ENCODE measurements at regions not wholly inside any gene's neighbourhood (a gene's known extent, or its start where the extent isn't known, plus 50 kb on each side); places are given as distances from the start of the nearest gene placed in this dataset.

GRCh38 chr13:73268306-73268705, 209.5 kb downstream of the KLF5 start:
- no peak for TF ChIP-seq CTCF (IDR thresholded peaks at IDR 0.05; ENCODE audit: insufficient read depth, low read length, missing control alignments)
- no peak for DNase-seq (ENCODE audit: low read depth, low spot score)
- CTCF ChIA-PET, result interaction anchor here (1.6 kb wide), 1 partner anchor 21 kb away, joined by 3 read pairs; no protein-coding TSS in a partner anchor
- POLR2A ChIA-PET, result interaction anchor here (0.6 kb wide), 1 partner anchor 194 kb away, joined by 3 read pairs; no protein-coding TSS in a partner anchor
- H3K4me3 ChIP-seq (ENCODE audit: low read depth, low read length), result no peak overlapping the region

GRCh38 chr13:73266640-73267180, 207.9 kb downstream of the KLF5 start:
- TF ChIP-seq CTCF (IDR thresholded peaks at IDR 0.05; ENCODE audit: insufficient read depth, low read length, missing control alignments), result no peak
- H3K4me3 ChIP-seq (ENCODE audit: low read depth, low read length), result no peak overlapping the region
- POLR2A ChIA-PET, result no interaction called here
- DNase-seq (ENCODE audit: low read depth, low spot score), result no peak
- CTCF ChIA-PET, result interaction anchor here (0.6 kb wide), 1 partner anchor 458 kb away, joined by 3 read pairs; no protein-coding TSS in a partner anchor

GRCh38 chr13:73262862-73263627, 204.2 kb downstream of the KLF5 start:
- CTCF ChIA-PET, result no interaction called here
- POLR2A ChIA-PET, result no interaction called here
- DNase-seq (ENCODE audit: low read depth, low spot score), result no peak

DNA sequence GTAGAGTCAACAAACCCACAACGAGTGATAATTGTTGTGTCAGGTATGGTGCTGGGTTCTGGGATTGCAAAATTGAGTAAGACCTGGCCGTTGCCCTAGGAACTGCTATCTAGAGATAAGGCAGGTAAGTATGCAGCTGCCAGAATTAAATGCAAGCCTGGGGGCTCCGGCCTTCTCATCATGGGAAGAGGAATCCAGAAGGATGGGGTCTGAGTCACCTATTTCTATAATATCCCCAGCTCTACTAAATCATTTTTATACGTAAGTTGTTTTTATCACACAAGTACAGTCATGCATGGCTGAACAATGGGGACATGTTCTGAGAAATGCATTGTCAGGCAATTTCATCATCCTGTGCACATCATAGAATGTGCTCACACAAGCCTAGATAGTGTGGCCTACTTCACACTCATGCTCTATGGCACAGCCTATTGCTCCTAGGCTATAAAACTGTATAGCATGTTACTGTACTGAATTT, 203.0 kb downstream of the KLF5 start:
- no peak overlapping the region for H3K4me3 ChIP-seq (ENCODE audit: low read depth, low read length)
- DNase-seq (ENCODE audit: low read depth, low spot score), result no peak
- ChIA-PET CTCF (no interaction called here), POLR2A (no interaction called here)
- no peak for TF ChIP-seq CTCF (IDR thresholded peaks at IDR 0.05; ENCODE audit: insufficient read depth, low read length, missing control alignments)

More at GRCh38 chr13:73262862-73263627, 204.2 kb downstream of the KLF5 start:
- no peak for TF ChIP-seq CTCF (IDR thresholded peaks at IDR 0.05; ENCODE audit: insufficient read depth, low read length, missing control alignments)
- no peak overlapping the region for H3K4me3 ChIP-seq (ENCODE audit: low read depth, low read length)

DNA sequence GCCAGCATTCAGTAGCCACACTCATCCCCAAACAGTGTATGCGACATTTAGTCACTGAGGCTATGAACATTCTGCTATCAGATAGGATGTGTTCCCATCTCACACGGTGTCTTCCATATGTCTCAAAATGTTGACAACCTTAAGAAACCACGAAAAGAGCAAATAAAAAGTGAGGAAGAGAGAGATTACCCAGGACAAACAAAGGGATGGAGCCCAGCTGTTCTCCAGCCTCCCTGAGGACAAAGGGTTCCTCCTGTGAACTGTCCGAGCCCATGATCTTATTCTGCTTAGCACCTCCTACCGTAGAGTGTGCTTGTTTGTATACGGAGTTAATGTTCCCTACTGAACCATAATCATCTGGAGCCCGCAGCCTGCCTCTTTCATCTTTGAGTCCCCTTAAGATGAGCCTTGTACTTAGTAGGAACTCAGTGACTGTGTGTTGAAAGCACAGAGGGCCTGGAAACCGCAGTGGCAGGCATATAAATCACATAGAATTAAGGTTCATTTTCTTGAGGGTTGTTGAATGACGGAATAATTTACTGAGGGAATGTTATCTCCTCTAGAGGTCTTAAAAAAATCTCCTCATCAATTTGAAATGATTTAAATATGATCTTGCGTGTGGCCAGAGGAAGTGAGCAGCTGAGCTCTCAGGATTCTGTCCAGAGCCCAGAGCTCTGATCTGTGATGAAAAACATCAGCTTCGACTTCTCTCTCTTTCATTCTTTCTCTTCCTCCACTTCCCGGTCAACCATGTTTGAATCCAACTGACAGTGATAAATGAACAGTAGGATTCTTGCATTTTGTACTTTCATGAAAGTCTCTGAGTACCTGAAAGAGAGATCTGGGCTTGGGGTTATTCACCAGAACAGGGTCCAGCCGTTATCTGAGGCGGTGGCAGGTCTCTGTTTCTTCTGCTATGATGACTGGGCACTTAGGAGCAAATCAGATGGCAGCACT, 200.5 kb downstream of the KLF5 start:
- POLR2A ChIA-PET, result interaction anchor here (0.7 kb wide), 1 partner anchor 15 kb away, joined by 4 read pairs; no protein-coding TSS in a partner anchor

More for the DNA sequence above, 200.5 kb downstream of the KLF5 start:
- CTCF ChIA-PET, result no interaction called here
- no peak for TF ChIP-seq CTCF (IDR thresholded peaks at IDR 0.05; ENCODE audit: insufficient read depth, low read length, missing control alignments)
- H3K4me3 ChIP-seq (ENCODE audit: low read depth, low read length), result no peak overlapping the region
- no peak for DNase-seq (ENCODE audit: low read depth, low spot score)
